ENCODE measurements at regions not wholly inside any gene's neighbourhood (a gene's known extent, or its start where the extent isn't known, plus 50 kb on each side); places are given as distances from the start of the nearest gene placed in this dataset.

GRCh38 chr9:88300556-88300955 lies 87.7 kb upstream of the SPIN1 start:
- DNase-seq (ENCODE audit: extremely low read depth, insufficient read length): no peak
- Histone ChIP-seq H3K36me3 (ENCODE audit: control insufficient read depth, insufficient read depth, low read length) (no peaks in the 10 kb centered on the region), H3K4me3 (replicated peaks; ENCODE audit: low read depth, low read length) (no peak overlapping the region), H3K27me3 (replicated peaks; ENCODE audit: control insufficient read depth, insufficient read depth, low read length) (no peaks in the 10 kb centered on the region)
- TF ChIP-seq CTCF (IDR thresholded peaks at IDR 0.05; ENCODE audit: insufficient read depth, low read length, poor library complexity, severe bottlenecking): no peak

- DNase-seq (ENCODE audit: extremely low read depth, insufficient read length): no peak
- no peak for TF ChIP-seq CTCF (IDR thresholded peaks at IDR 0.05; ENCODE audit: insufficient read depth, low read length, poor library complexity, severe bottlenecking)
- H3K4me3 ChIP-seq (replicated peaks; ENCODE audit: low read depth, low read length): no peak overlapping the region
- H3K36me3 ChIP-seq (ENCODE audit: control insufficient read depth, insufficient read depth, low read length): no peaks in the 10 kb centered on the region
- H3K27me3 ChIP-seq (replicated peaks; ENCODE audit: control insufficient read depth, insufficient read depth, low read length): no peaks in the 10 kb centered on the region
Observed at GRCh38 chr9:88291856-88292255, 96.4 kb upstream of the SPIN1 start.

- TF ChIP-seq CTCF (IDR thresholded peaks at IDR 0.05; ENCODE audit: insufficient read depth, low read length, poor library complexity, severe bottlenecking): no peak
- Histone ChIP-seq H3K27me3 (replicated peaks; ENCODE audit: control insufficient read depth, insufficient read depth, low read length) (no peaks in the 10 kb centered on the region), H3K4me3 (replicated peaks; ENCODE audit: low read depth, low read length) (no peak overlapping the region), H3K36me3 (ENCODE audit: control insufficient read depth, insufficient read depth, low read length) (no peaks in the 10 kb centered on the region)
- DNase-seq (ENCODE audit: extremely low read depth, insufficient read length): no peak
Observed at GRCh38 chr9:88291056-88291455, 97.2 kb upstream of the SPIN1 start.

GRCh38 chr9:88289532-88289931 lies 98.7 kb upstream of the SPIN1 start:
- no peak for DNase-seq (ENCODE audit: extremely low read depth, insufficient read length)
- Histone ChIP-seq H3K27me3 (replicated peaks; ENCODE audit: control insufficient read depth, insufficient read depth, low read length) (no peaks in the 10 kb centered on the region), H3K36me3 (ENCODE audit: control insufficient read depth, insufficient read depth, low read length) (no peaks in the 10 kb centered on the region), H3K4me3 (replicated peaks; ENCODE audit: low read depth, low read length) (no peak overlapping the region)
- no peak for TF ChIP-seq CTCF (IDR thresholded peaks at IDR 0.05; ENCODE audit: insufficient read depth, low read length, poor library complexity, severe bottlenecking)

GRCh38 chr9:88287972-88288371 lies 100.3 kb upstream of the SPIN1 start:
- Histone ChIP-seq H3K4me3 (replicated peaks; ENCODE audit: low read depth, low read length) (no peak overlapping the region), H3K27me3 (replicated peaks; ENCODE audit: control insufficient read depth, insufficient read depth, low read length) (no peaks in the 10 kb centered on the region), H3K36me3 (ENCODE audit: control insufficient read depth, insufficient read depth, low read length) (no peaks in the 10 kb centered on the region)
- no peak for TF ChIP-seq CTCF (IDR thresholded peaks at IDR 0.05; ENCODE audit: insufficient read depth, low read length, poor library complexity, severe bottlenecking)
- DNase-seq (ENCODE audit: extremely low read depth, insufficient read length): no peak

DNA sequence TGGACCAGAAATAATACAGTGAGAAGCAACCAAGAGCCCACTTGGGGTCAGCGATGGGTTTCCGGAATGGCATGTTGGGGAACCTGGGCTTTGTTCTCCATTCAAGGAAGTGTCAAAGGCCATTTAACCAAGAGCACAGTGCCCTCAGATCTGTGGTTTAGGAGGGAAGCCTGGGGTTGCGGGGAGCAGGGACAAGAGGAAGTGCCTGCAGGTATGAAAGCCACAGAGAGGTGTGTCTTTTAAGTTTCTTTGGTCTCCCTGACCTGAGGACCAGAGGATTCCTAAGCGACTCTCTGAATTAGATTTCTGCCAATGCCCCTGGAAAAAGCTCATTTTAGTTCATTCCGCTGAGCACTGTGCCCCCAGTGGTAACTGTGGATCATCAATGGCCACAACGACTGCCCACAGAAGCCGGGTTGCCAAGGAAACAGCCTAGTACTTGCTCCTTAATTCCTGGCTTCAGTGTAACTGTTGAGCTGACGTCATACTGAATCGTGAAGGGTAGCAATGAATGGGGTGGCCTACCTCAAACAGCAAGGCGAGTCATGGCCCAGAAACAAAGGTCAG lies 107.3 kb upstream of the SPIN1 start:
- TF ChIP-seq CTCF (IDR thresholded peaks at IDR 0.05; ENCODE audit: insufficient read depth, low read length, poor library complexity, severe bottlenecking): no peak
- no peak overlapping the region for H3K4me3 ChIP-seq (replicated peaks; ENCODE audit: low read depth, low read length)
- no peak for DNase-seq (ENCODE audit: extremely low read depth, insufficient read length)
- H3K36me3 ChIP-seq (ENCODE audit: control insufficient read depth, insufficient read depth, low read length): no peaks in the 10 kb centered on the region
- no peaks in the 10 kb centered on the region for H3K27me3 ChIP-seq (replicated peaks; ENCODE audit: control insufficient read depth, insufficient read depth, low read length)
